Activated B cell treated with CpG ODN at 0.5 μM for 24 hours (primary cell): ENCODE measurements at regions not wholly inside any gene's neighbourhood (a gene's known extent, or its start where the extent isn't known, plus 50 kb on each side); places are given as distances from the start of the nearest gene placed in this dataset.

Experiments
- ATAC-seq: fragments of 200-7000 bp; cut with Tn5 transposase; one replicate; pipeline ENCODE4 v1.10.0; 2021; ENCODE audit warnings: low read depth, mild to moderate bottlenecking, moderate library complexity
- CTCF ChIA-PET: fragments of 350-600 bp; sonication (Branson Sonifier 250); formaldehyde crosslinking; loops from one replicate; lab custom pipeline; 2021; ENCODE audit warnings: antibody characterized with exemption; lab: Charles Lee
- POLR2A ChIA-PET: fragments of 350-600 bp; sonication (Branson Sonifier 250); formaldehyde crosslinking; loops from one replicate; lab custom pipeline; 2021; ENCODE audit warnings: antibody characterized with exemption; lab: Charles Lee
- DNase-seq: peaks from one replicate; pipeline ENCODE4 v3.0.0; 2022
- H3K27ac Mint-ChIP-seq: one replicate; pipeline ENCODE4 v1.8.0; 2020; ENCODE audit warnings: mixed read lengths
- H3K27me3 Mint-ChIP-seq: one replicate; pipeline ENCODE4 v1.8.0; 2021; ENCODE audit warnings: mixed read lengths
- H3K36me3 Mint-ChIP-seq: one replicate; pipeline ENCODE4 v1.8.0; 2021; ENCODE audit warnings: low read depth, mixed read lengths
- H3K4me1 Mint-ChIP-seq: one replicate; pipeline ENCODE4 v1.8.0; 2021; ENCODE audit warnings: mixed read lengths
- H3K4me3 Mint-ChIP-seq: one replicate; pipeline ENCODE4 v1.8.0; 2020; ENCODE audit warnings: mild to moderate bottlenecking, mixed read lengths
- H3K9me3 Mint-ChIP-seq: one replicate; pipeline ENCODE4 v1.8.0; 2020; ENCODE audit warnings: mixed read lengths
- intact Hi-C: fragments of 100-400 bp; cut with micrococcal nuclease; formaldehyde crosslinking; loops from one replicate; pipeline ENCODE4 v1.15.1; 2024
- TF ChIP-seq, protein P1 (sequence below): fragments of 200-600 bp; IDR thresholded peaks from one replicate; pipeline ENCODE4 v1.8.0; 2022; ENCODE audit warnings: antibody characterized with exemption, mild to moderate bottlenecking

DNA sequence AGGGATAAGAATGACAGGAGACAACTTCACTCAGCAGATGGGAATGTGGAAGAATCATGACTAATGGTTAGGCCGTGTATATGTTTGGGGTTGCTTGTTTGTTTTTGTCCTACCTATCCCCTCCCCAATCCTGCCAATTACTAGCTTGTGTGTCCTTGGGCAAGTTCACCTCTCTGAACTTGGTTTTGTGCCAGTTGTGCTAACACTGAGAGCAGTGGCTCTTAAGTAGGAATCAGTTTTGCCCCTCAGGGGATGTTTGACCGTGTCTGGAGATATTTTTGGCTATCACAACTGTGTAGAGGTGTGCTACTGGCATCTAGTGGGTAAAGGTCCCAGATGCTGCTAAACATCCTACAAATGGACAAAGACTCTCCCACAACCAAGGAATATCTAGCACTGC is 287.0 kb downstream of the DMRT2 start:
- Mint-ChIP-seq H3K36me3 (no peaks in the 10 kb centered on the region), H3K27ac (no peak overlapping the region), H3K4me3 (no peak overlapping the region), H3K27me3 (no peaks in the 10 kb centered on the region), H3K9me3 (no peaks in the 10 kb centered on the region), H3K4me1 (no peaks in the 10 kb centered on the region)
- DNase-seq (no peak), ATAC-seq (no peak)
- intact Hi-C loops, result no loop called here
- TF ChIP-seq, protein P1, sequence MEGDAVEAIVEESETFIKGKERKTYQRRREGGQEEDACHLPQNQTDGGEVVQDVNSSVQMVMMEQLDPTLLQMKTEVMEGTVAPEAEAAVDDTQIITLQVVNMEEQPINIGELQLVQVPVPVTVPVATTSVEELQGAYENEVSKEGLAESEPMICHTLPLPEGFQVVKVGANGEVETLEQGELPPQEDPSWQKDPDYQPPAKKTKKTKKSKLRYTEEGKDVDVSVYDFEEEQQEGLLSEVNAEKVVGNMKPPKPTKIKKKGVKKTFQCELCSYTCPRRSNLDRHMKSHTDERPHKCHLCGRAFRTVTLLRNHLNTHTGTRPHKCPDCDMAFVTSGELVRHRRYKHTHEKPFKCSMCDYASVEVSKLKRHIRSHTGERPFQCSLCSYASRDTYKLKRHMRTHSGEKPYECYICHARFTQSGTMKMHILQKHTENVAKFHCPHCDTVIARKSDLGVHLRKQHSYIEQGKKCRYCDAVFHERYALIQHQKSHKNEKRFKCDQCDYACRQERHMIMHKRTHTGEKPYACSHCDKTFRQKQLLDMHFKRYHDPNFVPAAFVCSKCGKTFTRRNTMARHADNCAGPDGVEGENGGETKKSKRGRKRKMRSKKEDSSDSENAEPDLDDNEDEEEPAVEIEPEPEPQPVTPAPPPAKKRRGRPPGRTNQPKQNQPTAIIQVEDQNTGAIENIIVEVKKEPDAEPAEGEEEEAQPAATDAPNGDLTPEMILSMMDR, result no peak
- POLR2A ChIA-PET, result no interaction called here
- CTCF ChIA-PET, result no interaction called here

DNA sequence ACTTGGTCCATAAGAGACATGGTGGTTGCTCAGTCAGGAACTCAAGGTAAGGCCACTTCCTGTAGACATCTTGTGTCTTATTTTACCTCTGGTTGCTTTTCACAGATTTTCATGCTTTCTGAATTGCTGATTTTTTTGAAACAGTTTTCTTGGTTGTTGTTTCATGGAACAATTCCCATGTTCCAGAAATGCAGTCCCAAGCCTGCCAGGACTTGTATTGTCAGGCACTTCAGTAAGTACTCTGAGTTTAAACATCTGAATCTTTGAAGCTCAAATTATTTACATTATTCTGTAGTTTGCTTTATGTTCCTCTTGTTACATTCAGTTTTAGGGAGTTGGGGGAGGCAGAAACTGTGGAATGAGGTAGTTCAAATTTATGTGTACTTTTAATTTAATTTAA is 290.2 kb downstream of the DMRT2 start:
- TF ChIP-seq, protein P1, result no peak
- ChIA-PET POLR2A (no interaction called here), CTCF (no interaction called here)
- ATAC-seq (no peak), DNase-seq (no peak)
- Mint-ChIP-seq H3K27ac (no peak overlapping the region), H3K4me3 (no peak overlapping the region), H3K9me3 (peaks cover 4% of the 10 kb centered on the region), H3K36me3 (no peaks in the 10 kb centered on the region), H3K4me1 (no peaks in the 10 kb centered on the region), H3K27me3 (peaks cover 2% of the 10 kb centered on the region)
- intact Hi-C loops, result no loop called here

DNA sequence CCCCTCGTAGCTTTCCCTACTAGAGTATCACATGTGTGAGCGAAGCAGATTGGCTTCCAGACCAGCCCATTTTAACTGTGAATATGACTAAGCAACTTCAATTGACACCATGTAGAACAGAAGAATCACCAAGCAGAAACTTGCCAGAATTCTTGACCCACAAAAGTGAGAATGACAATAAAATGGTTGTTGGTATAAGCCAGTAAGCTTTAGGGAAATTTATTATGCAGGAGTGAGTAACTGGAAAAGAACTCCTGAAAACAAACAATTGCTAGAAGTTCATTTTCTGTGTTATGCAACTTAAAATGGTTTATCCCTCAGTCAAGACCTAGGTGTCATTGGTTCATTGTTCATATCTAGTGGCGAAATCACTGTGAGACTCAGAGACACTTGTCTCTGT is 303.1 kb downstream of the DMRT2 start:
- TF ChIP-seq, protein P1, result no peak
- Mint-ChIP-seq H3K27ac (no peak overlapping the region), H3K4me3 (no peak overlapping the region), H3K27me3 (no peaks in the 10 kb centered on the region), H3K9me3 (no peaks in the 10 kb centered on the region), H3K4me1 (no peaks in the 10 kb centered on the region), H3K36me3 (no peaks in the 10 kb centered on the region)
- ChIA-PET POLR2A (no interaction called here), CTCF (no interaction called here)
- intact Hi-C loops, result no loop called here
- ATAC-seq (no peak), DNase-seq (no peak)

DNA sequence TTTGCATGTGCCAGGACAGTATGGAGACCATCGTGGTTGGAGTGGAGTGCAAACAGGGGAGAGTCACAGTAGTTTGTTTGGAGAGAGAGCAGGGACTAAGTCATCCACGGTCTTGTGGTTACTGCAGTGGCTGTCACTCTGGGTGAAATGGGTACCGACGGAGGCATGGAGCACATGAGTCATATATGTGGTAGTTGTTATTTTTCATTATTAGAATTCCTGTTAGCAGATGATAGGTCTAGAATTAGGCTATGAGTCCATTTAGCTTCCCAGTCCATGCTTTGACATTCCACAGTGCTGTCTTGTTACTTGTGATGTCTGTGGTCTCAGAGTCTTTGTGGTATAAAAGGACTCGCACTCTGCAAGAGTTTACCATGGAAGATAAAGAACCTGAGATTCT is 303.9 kb downstream of the DMRT2 start:
- no peaks in the 10 kb centered on the region for H3K27me3 Mint-ChIP-seq
- ChIA-PET CTCF (no interaction called here), POLR2A (no interaction called here)
- H3K36me3 Mint-ChIP-seq, result no peaks in the 10 kb centered on the region
- no peaks in the 10 kb centered on the region for H3K9me3 Mint-ChIP-seq
- intact Hi-C loops, result no loop called here
- H3K4me3 Mint-ChIP-seq, result no peak overlapping the region
- ATAC-seq (no peak), DNase-seq (no peak)
- H3K4me1 Mint-ChIP-seq, result no peaks in the 10 kb centered on the region
- TF ChIP-seq, protein P1, result no peak
- no peak overlapping the region for H3K27ac Mint-ChIP-seq

DNA sequence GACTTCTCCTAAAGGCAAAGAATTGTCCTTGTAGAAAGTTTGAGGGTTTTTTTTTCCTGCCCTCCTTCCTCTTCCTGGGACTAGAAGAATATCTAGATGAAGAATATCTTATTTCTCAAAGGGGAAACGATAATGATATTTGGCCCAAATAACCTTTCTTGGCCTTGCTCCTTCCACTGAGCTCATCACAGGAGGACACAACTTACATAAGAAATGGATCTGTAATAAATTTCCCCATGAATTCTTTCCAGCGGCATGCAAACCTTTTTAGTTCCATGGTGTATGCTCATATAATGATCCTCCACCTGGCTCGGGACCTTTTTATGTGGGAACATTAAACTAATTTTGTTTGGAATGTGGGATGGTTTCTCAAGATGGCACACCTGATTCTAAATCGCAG is 304.4 kb downstream of the DMRT2 start:
- ChIA-PET POLR2A (no interaction called here), CTCF (no interaction called here)
- TF ChIP-seq, protein P1, result no peak
- ATAC-seq (no peak), DNase-seq (no peak)
- Mint-ChIP-seq H3K4me3 (no peak overlapping the region), H3K4me1 (no peaks in the 10 kb centered on the region), H3K27ac (no peak overlapping the region), H3K9me3 (no peaks in the 10 kb centered on the region), H3K27me3 (no peaks in the 10 kb centered on the region), H3K36me3 (no peaks in the 10 kb centered on the region)
- intact Hi-C loops, result no loop called here
